Naive B cell (primary cell): ENCODE measurements at regions not wholly inside any gene's neighbourhood (a gene's known extent, or its start where the extent isn't known, plus 50 kb on each side); places are given as distances from the start of the nearest gene placed in this dataset.

ENCODE experiments used
- ATAC-seq, 2 donors: fragments of 150-1000 bp; cut with Tn5 transposase; 2 replicates each; pipeline ENCODE4 v1.10.0; 2021; ENCODE audit warnings: low read depth in 2 of 2, mild to moderate bottlenecking in 2 of 2, moderate library complexity in 2 of 2
- DNase-seq: peaks from one replicate; pipeline ENCODE4 v3.0.0; 2022
- H3K27ac Mint-ChIP-seq, 6 donors: one replicate each; pipeline ENCODE4 v1.8.0; 2020 to 2022; ENCODE audit warnings: mild to moderate bottlenecking in 6 of 6, mixed read lengths in 6 of 6, moderate library complexity in 5 of 6, inconsistent platforms in 2 of 6
- H3K27me3 Mint-ChIP-seq, 3 donors: one replicate each; pipeline ENCODE4 v1.8.0; 2021 to 2022; ENCODE audit warnings: mixed read lengths in 3 of 3, mild to moderate bottlenecking in 1 of 3
- H3K36me3 Mint-ChIP-seq, 2 donors: one replicate each; pipeline ENCODE4 v1.8.0; 2020 to 2022; ENCODE audit warnings: mixed read lengths in 2 of 2, inconsistent platforms in 1 of 2, mild to moderate bottlenecking in 1 of 2
- H3K4me1 Mint-ChIP-seq, 3 donors: one replicate each; pipeline ENCODE4 v1.8.0; 2020 to 2022; ENCODE audit warnings: mixed read lengths in 3 of 3, inconsistent platforms in 1 of 3, mild to moderate bottlenecking in 1 of 3, moderate library complexity in 1 of 3
- H3K4me3 Mint-ChIP-seq, 8 donors: one replicate each; pipeline ENCODE4 v1.8.0; 2020 to 2022; ENCODE audit warnings: mild to moderate bottlenecking in 8 of 8, mixed read lengths in 8 of 8, moderate library complexity in 8 of 8, inconsistent platforms in 2 of 8
- H3K9me3 Mint-ChIP-seq, 7 donors: one replicate each; pipeline ENCODE4 v1.8.0; 2020 to 2022; ENCODE audit warnings: mixed read lengths in 7 of 7, mild to moderate bottlenecking in 5 of 7, inconsistent platforms in 2 of 7, moderate library complexity in 1 of 7

GRCh38 chr3:164612751-164613150 is 465.5 kb downstream of the SI start:
- no peak for DNase-seq
- no peak for ATAC-seq
- Mint-ChIP-seq H3K36me3 (no peaks in the 10 kb centered on the region), H3K27ac (no peak overlapping the region), H3K4me1 (no peaks in the 10 kb centered on the region), H3K27me3 (no peaks in the 10 kb centered on the region), H3K9me3 (peaks cover 0 to 4% (median 0%) of the 10 kb centered on the region in 7 donors), H3K4me3 (no peak overlapping the region)

DNA sequence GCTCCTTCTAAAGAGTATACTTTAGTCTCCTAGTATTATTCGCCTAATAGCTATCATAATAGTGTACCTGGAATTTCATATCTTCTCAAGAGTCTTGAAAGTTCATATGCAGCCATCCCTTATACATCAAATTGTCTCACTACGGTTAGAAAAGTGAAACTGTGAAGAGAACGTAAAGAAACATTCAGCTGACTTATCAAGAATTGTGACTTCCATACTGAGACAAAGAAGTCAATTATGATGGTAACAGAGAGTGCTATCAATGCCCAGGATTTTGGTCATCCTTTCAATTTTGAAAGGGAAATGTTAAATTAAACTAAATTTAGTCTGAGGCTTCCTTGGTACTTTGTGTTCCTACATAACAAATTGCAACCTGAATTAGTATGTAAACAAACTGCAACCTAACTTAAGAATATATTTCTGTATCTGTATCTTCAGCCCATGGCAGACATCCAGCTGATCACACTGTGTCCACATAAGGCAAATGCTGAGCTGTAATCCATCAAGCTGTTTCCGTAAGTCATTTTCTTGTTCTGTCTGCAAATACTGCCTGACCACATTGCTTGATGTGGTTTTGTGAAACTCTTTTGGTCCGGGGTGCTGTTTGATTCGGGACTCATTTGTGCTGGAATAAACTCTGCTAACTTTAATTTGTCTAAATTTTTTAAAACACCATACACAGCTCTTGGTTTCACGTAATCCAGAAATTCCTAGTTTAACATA is 469.6 kb downstream of the SI start:
- DNase-seq: no peak
- H3K4me1 Mint-ChIP-seq: no peaks in the 10 kb centered on the region
- peaks cover 0 to 4% (median 0%) of the 10 kb centered on the region in 7 donors for H3K9me3 Mint-ChIP-seq
- no peak overlapping the region for H3K27ac Mint-ChIP-seq
- no peak for ATAC-seq
- no peak overlapping the region for H3K4me3 Mint-ChIP-seq
- H3K36me3 Mint-ChIP-seq: no peaks in the 10 kb centered on the region
- no peaks in the 10 kb centered on the region for H3K27me3 Mint-ChIP-seq

DNA sequence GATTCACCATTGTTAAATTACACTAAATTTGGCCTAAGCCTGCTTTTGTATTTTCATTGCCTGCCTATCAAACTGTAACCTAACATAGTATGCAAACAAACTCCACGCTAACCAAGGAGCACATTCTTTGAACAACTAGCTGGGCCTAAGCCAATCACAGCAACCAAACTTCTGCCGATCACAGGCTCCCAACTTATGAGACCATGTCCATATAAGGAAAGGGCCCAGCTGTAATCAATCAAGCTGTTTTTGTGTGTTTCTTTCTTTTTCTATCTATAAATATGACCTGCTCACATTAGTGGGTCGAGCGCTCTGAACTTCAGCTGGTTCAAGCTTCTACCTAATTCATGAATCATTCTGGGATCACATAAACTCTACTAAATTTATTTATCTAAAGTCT is 473.6 kb downstream of the SI start:
- Mint-ChIP-seq H3K36me3 (no peaks in the 10 kb centered on the region), H3K9me3 (peaks cover 0 to 4% (median 0%) of the 10 kb centered on the region in 7 donors), H3K27ac (no peak overlapping the region), H3K4me1 (no peaks in the 10 kb centered on the region), H3K4me3 (no peak overlapping the region), H3K27me3 (no peaks in the 10 kb centered on the region)
- ATAC-seq: no peak
- DNase-seq: no peak

DNA sequence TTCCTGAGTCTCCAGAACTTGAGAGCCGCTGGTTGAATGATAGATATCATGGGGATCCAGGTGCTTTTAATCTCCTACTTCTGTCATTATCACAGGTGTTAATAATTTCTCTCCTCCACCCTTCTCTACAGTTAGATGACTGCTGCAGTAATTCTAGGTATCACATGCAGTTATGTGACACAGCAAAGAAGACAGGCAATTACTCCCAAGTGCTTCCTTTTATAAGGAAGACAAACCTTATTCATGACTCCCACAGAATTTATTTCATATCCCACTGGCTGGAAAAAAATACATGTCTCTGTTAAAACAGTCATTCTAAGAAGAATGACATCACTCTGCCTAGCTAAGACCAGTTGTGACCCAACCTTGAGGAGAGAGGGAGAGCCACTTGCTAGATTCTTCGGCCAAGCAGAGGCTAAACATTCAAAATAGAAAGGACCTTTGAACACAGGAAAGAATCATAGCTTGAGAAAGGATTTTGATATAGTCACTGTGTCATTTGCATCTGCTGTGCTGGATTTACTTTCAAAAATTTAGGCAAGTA is 500.6 kb downstream of the SI start:
- no peak overlapping the region for H3K27ac Mint-ChIP-seq
- H3K9me3 Mint-ChIP-seq: peaks cover 0 to 2% (median 0%) of the 10 kb centered on the region in 7 donors
- H3K4me3 Mint-ChIP-seq: no peak overlapping the region
- H3K4me1 Mint-ChIP-seq: no peaks in the 10 kb centered on the region
- no peaks in the 10 kb centered on the region for H3K36me3 Mint-ChIP-seq
- DNase-seq (no peak), ATAC-seq (no peak)
- no peaks in the 10 kb centered on the region for H3K27me3 Mint-ChIP-seq

DNA sequence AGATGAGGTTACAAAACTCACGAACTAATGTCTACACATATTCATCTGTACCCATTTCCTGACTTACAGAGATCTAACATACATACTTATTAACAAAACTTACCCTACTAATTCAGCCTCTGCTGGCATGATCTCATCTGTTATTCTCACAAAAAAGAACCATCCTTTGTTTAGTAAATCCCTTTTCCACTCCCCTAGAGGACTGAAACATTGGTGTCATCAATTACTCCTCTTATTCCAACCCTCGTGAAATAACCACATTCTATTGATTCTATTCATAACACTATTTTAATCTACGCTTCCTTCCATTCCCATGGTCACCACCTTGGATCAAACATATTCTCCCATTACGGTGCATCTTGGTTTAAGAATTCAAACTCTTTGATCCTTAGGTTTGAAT is 505.9 kb downstream of the SI start:
- H3K4me3 Mint-ChIP-seq: no peak overlapping the region
- ATAC-seq (no peak), DNase-seq (no peak)
- H3K27me3 Mint-ChIP-seq: no peaks in the 10 kb centered on the region
- no peaks in the 10 kb centered on the region for H3K36me3 Mint-ChIP-seq
- no peak overlapping the region for H3K27ac Mint-ChIP-seq
- H3K9me3 Mint-ChIP-seq: peaks cover 0 to 7% (median 2%) of the 10 kb centered on the region in 7 donors
- no peaks in the 10 kb centered on the region for H3K4me1 Mint-ChIP-seq

DNA sequence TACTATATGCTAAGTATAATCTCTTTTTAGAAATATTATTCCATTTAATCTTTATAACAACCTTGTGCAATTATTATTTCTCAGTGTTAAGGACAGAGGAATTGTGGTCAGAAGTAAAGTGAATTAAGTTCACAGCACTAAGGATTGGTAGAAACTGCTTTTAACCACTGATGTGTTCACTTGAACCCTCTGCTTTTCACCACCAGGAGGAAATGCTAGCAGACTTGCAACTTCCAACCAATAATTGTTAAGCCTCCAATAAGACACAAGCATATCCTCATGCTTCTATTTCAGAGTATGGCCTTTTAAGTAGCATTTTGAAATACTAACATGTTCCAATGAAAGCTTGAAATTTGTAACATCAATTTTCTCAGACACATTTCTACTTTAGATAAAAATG is 527.4 kb downstream of the SI start:
- H3K27ac Mint-ChIP-seq: no peak overlapping the region
- DNase-seq (no peak), ATAC-seq (no peak)
- no peaks in the 10 kb centered on the region for H3K36me3 Mint-ChIP-seq
- H3K4me1 Mint-ChIP-seq: no peaks in the 10 kb centered on the region
- peaks cover 0 to 7% (median 3%) of the 10 kb centered on the region in 7 donors for H3K9me3 Mint-ChIP-seq
- no peaks in the 10 kb centered on the region for H3K27me3 Mint-ChIP-seq
- no peak overlapping the region for H3K4me3 Mint-ChIP-seq

GRCh38 chr3:164539215-164539614 is 539.1 kb downstream of the SI start:
- no peaks in the 10 kb centered on the region for H3K4me1 Mint-ChIP-seq
- no peaks in the 10 kb centered on the region for H3K27me3 Mint-ChIP-seq
- no peak overlapping the region for H3K4me3 Mint-ChIP-seq
- no peak overlapping the region for H3K27ac Mint-ChIP-seq
- ATAC-seq: no peak
- no peaks in the 10 kb centered on the region for H3K36me3 Mint-ChIP-seq
- DNase-seq: no peak
- H3K9me3 Mint-ChIP-seq: peaks cover 0 to 11% (median 4%) of the 10 kb centered on the region in 7 donors

DNA sequence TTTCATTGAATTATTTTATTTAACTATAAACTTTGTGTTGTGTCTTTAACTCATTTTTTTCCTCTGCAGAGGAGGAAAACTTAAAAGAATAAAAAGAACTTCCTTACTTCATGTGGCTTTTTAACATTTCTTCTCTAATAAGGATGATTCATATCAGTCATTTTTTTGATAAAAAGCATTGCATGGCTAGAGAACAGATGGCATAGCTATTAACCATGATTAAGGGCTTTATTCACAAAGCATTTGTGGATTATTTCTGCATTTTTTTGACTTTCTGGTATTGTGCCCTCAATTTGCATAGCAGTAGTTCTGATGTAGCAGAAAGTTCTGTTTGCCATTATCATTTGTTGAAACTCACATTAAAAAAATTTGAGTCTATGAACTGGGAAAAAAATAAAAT is 540.8 kb downstream of the SI start:
- peaks cover 0 to 11% (median 4%) of the 10 kb centered on the region in 7 donors for H3K9me3 Mint-ChIP-seq
- no peak overlapping the region for H3K27ac Mint-ChIP-seq
- no peaks in the 10 kb centered on the region for H3K36me3 Mint-ChIP-seq
- ATAC-seq (no peak), DNase-seq (no peak)
- no peaks in the 10 kb centered on the region for H3K4me1 Mint-ChIP-seq
- no peaks in the 10 kb centered on the region for H3K27me3 Mint-ChIP-seq
- no peak overlapping the region for H3K4me3 Mint-ChIP-seq

- Mint-ChIP-seq H3K9me3 (peaks cover 0 to 9% (median 3%) of the 10 kb centered on the region in 7 donors), H3K36me3 (no peaks in the 10 kb centered on the region), H3K4me1 (no peaks in the 10 kb centered on the region), H3K27me3 (no peaks in the 10 kb centered on the region), H3K27ac (no peak overlapping the region), H3K4me3 (no peak overlapping the region)
- DNase-seq (no peak), ATAC-seq (no peak)
These were observed 545.0 kb downstream of the SI start for GRCh38 chr3:164533275-164533674.

DNA sequence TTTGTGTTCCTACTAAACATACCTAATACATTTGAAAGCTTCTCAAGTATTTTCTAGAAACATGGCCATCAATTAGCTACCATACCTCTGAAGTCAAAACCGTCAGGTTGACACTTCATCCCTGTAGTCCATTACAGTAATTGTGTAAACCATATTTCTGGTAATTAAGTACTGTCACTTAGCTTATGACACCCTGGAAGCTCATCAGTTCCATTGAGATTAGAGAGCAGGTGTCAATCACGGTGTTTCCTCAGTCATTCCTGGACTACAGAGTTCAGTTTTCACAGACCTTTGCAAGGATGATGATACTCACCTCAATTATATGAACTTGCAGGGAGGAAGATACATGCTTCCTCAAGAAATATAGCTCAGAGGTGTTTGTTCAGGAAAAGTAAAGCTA is 552.0 kb downstream of the SI start:
- no peak overlapping the region for H3K4me3 Mint-ChIP-seq
- no peaks in the 10 kb centered on the region for H3K27me3 Mint-ChIP-seq
- DNase-seq (no peak), ATAC-seq (no peak)
- H3K27ac Mint-ChIP-seq: no peak overlapping the region
- peaks cover 0 to 20% (median 7%) of the 10 kb centered on the region in 7 donors for H3K9me3 Mint-ChIP-seq
- H3K36me3 Mint-ChIP-seq: no peaks in the 10 kb centered on the region
- H3K4me1 Mint-ChIP-seq: no peaks in the 10 kb centered on the region

DNA sequence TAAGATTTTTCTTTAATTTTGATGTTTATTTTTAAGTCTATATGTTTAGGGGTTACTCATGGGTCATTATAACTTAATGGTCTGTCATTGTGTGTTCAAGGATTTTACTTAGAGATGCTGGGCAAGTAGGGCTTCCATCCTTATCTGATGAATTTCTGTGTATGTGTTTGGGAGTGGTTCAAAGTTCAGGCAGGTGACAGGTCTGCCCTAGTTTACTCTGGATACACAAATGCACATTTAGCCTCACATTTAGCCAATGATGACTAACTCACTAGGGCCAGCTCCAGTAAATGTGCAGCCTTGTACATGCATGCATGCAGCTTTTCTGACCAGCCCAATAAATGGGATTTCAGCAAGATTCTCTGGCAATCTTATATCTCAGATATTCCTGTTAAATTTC is 554.1 kb downstream of the SI start:
- ATAC-seq (no peak), DNase-seq (no peak)
- Mint-ChIP-seq H3K36me3 (no peaks in the 10 kb centered on the region), H3K27ac (no peak overlapping the region), H3K27me3 (no peaks in the 10 kb centered on the region), H3K4me1 (no peaks in the 10 kb centered on the region), H3K9me3 (peaks cover 0 to 20% (median 5%) of the 10 kb centered on the region in 7 donors), H3K4me3 (no peak overlapping the region)

DNA sequence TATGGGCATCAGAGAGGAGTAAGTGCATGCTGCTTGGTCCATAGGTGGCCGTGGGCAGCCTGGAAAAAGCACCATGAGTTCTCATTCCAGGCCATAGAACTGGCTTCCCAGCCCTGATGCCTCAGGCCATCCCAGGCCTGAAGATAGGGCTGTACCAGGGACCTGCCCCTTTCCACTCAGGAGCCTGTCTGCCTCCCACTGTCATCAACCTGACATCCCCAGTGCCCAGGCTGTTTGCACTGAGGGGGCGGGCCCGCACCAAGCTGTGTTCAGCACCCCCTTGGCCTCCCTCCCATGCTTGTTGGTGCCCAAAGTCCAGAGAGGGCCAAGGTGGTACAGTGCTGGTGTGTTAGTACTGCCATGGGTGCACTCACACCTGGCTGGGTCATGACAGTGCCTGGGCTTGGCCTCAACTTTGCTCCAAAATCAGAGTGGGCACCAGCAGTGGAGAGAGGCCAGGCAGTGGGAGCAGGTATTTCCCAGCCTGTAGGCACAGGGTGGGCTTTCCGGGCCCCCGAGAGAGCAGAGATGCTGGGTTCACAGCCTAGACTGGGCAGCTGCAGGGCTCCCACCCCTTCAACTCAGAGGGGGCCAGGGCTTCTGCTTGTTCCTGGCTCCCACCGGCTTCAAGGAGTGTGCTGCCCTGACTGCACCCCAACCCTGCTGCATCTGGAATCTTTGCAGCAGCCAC is 556.1 kb downstream of the SI start:
- ATAC-seq: no peak
- Mint-ChIP-seq H3K4me1 (no peaks in the 10 kb centered on the region), H3K4me3 (peak overlapping the region in 1 of 8 donors; percentile 35), H3K36me3 (no peaks in the 10 kb centered on the region), H3K27me3 (no peaks in the 10 kb centered on the region), H3K27ac (no peak overlapping the region), H3K9me3 (peaks cover 0 to 20% (median 9%) of the 10 kb centered on the region in 7 donors)
- no peak for DNase-seq

DNA sequence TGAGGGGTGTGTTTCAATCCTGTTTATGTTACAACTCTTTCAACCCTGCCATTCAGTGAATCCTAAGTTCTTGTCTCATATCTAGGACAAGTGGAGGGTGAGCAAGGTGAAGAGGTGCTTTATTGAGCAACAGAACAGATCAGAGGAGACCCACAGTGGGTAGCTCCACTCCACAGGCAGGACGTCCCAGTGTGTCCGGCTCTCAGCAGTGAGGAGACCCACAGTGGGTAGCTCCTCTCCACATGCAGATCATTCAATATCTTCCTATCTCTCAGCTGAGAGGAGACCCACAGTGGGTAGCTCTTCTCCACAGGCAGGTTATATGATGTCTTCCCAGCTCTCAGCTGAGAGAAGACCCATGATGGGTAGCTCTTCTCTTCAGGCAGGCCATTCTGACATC is 556.7 kb downstream of the SI start:
- no peaks in the 10 kb centered on the region for H3K36me3 Mint-ChIP-seq
- peaks cover 0 to 20% (median 9%) of the 10 kb centered on the region in 7 donors for H3K9me3 Mint-ChIP-seq
- no peaks in the 10 kb centered on the region for H3K4me1 Mint-ChIP-seq
- H3K27me3 Mint-ChIP-seq: no peaks in the 10 kb centered on the region
- ATAC-seq: no peak
- H3K4me3 Mint-ChIP-seq: no peak overlapping the region
- DNase-seq: no peak
- peak overlapping the region in 1 of 6 donors; percentile 13 for H3K27ac Mint-ChIP-seq

DNA sequence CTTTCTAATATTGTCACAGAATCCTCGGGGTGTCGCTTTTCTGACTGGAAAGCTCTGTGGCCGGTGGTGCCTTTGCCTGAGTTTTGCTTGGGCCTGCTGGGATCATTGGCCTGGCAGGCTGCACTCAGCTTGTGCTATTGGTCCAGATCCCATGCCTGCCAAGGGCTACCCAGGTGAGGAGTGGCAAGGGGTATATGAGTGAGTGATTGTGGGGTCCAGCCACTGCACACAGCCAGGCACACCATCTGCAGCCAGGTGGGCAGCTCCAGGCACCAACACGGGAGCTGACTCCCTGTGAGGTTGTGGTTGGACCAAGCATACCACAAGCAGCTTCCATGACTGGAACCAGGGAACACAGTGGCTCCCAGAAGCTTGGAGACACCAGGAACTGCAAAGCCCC is 557.2 kb downstream of the SI start:
- Mint-ChIP-seq H3K9me3 (peaks cover 2 to 24% (median 9%) of the 10 kb centered on the region in 7 donors), H3K27me3 (no peaks in the 10 kb centered on the region), H3K27ac (no peak overlapping the region), H3K4me1 (no peaks in the 10 kb centered on the region), H3K4me3 (no peak overlapping the region), H3K36me3 (no peaks in the 10 kb centered on the region)
- no peak for ATAC-seq
- DNase-seq: no peak
